Panc1 (cell line): ENCODE measurements at regions not wholly inside any gene's neighbourhood (a gene's known extent, or its start where the extent isn't known, plus 50 kb on each side); places are given as distances from the start of the nearest gene placed in this dataset.

Experiments
- CTCF ChIP-seq: fragments of 450-650 bp; IDR thresholded peaks from 2 replicates; pipeline ENCODE4 v1.5.1; 2017; ENCODE audit warnings: mild to moderate bottlenecking
- POLR2AphosphoS5 ChIP-seq: IDR thresholded peaks from 2 replicates; pipeline ENCODE4 v1.6.1; 2012; ENCODE audit warnings: mild to moderate bottlenecking, low read depth, low read length, moderate library complexity

GRCh38 chr18:42187611-42188380 is 232.8 kb downstream of the PIK3C3 start:
- TF ChIP-seq CTCF (no peak), POLR2AphosphoS5 (no peak)
